Natural killer cell treated with Interleukin-12 subunit alpha and Interleukin-12 subunit beta and Interleukin-15 and Interleukin-18, amount 100 ng/mL, for 72 hours (primary cell): ENCODE measurements at regions not wholly inside any gene's neighbourhood (a gene's known extent, or its start where the extent isn't known, plus 50 kb on each side); places are given as distances from the start of the nearest gene placed in this dataset.

ENCODE experiments used
- ATAC-seq, 2 donors: fragments of 150-1000 bp; cut with Tn5 transposase in 1 of 2; sonication (Bioruptor Pico), chemical (Tn5 transposase) in 1 of 2; 2 replicates each; pipeline ENCODE4 v1.10.0; 2021
- DNase-seq: peaks from one replicate; pipeline ENCODE4 v3.0.0; 2022; ENCODE audit warnings: low spot score
- H3K27ac Mint-ChIP-seq, 2 donors: 1 replicate in 1 of 2; 2 replicates in 1 of 2; pipeline ENCODE4 v1.8.0; 2022; ENCODE audit warnings: mixed read lengths in 2 of 2, mild to moderate bottlenecking in 1 of 2, moderate library complexity in 1 of 2
- H3K27me3 Mint-ChIP-seq, 2 donors: 1 replicate in 1 of 2; 2 replicates in 1 of 2; pipeline ENCODE4 v1.8.0; 2022; ENCODE audit warnings: mixed read lengths in 2 of 2
- H3K36me3 Mint-ChIP-seq: one replicate; pipeline ENCODE4 v1.8.0; 2022; ENCODE audit warnings: mixed read lengths
- H3K4me1 Mint-ChIP-seq, 2 donors: 1 replicate in 1 of 2; 2 replicates in 1 of 2; pipeline ENCODE4 v1.8.0; 2022; ENCODE audit warnings: low read depth in 2 of 2, mixed read lengths in 2 of 2, mild to moderate bottlenecking in 1 of 2
- H3K4me3 Mint-ChIP-seq: one replicate; pipeline ENCODE4 v1.8.0; 2022; ENCODE audit warnings: mixed read lengths
- H3K9me3 Mint-ChIP-seq: 2 replicates; pipeline ENCODE4 v1.8.0; 2022; ENCODE audit warnings: mixed read lengths

DNA sequence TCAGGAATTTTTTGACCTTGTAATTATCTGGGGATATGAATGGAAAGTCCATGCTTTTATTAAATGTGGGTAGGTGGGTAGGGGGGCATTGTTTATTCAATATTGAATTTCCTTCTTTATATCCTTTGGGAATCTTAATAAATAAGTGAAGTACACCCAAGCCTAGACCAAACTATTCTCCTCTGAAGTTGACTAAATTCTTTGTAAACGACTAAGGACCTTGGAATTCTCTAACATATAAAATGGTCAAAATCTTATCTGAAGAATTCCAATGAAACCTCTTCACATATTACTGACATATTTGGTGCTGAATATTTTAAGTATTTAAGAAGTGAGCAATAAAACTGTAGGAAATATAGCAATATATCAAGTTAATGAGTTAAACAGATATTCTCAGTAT lies 1432.1 kb upstream of the GBE1 start:
- Mint-ChIP-seq H3K27ac (no peak overlapping the region), H3K4me1 (no peaks in the 10 kb centered on the region), H3K4me3 (no peak overlapping the region), H3K36me3 (peaks cover 5% of the 10 kb centered on the region), H3K9me3 (peaks cover 15% of the 10 kb centered on the region), H3K27me3 (no peaks in the 10 kb centered on the region)
- ATAC-seq (no peak), DNase-seq (no peak)

DNA sequence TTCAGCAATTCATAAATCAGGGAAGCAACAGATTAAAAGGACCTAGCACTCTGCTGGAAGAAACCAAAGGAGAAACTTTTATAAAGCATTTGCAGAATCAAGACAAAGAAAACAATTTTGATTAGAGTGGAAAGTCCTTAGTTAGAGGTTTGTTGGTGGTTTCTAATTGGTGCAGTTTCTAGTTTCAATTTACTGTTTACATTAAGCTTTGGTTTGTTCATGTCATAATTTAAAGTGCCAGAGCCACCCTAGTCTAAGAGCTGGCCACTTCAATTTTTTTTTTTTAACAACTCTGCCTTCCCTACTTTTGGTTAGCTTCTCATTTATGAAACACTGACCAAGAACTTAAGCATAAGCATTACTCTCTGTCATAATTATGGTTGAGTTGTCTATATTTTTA lies 1428.2 kb upstream of the GBE1 start:
- no peak overlapping the region for H3K27ac Mint-ChIP-seq
- H3K36me3 Mint-ChIP-seq, result peaks cover 5% of the 10 kb centered on the region
- H3K9me3 Mint-ChIP-seq, result peaks cover 11% of the 10 kb centered on the region
- no peaks in the 10 kb centered on the region for H3K27me3 Mint-ChIP-seq
- DNase-seq (no peak), ATAC-seq (no peak)
- H3K4me3 Mint-ChIP-seq, result no peak overlapping the region
- H3K4me1 Mint-ChIP-seq, result no peaks in the 10 kb centered on the region

DNA sequence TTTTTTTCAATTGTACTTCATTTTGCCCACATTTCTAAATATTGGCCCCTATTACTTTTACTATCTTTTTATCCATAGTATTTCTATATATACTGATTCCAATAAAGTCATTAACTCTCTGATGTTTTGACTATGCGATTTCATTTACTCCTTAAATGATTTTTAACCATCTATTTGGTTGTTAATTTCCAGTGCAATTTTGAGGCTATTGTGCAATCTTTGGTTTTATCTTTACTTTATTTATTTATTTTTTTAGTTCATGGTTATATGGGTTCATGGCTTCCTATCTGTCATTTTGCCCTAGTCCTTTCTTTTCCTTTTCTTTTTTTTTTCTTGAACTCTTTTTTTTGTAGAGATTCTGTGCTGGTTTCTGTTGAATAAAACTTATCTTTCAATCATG lies 1408.0 kb upstream of the GBE1 start:
- Mint-ChIP-seq H3K4me1 (no peaks in the 10 kb centered on the region), H3K27me3 (no peaks in the 10 kb centered on the region), H3K36me3 (peaks cover 6% of the 10 kb centered on the region), H3K9me3 (peaks cover 4% of the 10 kb centered on the region), H3K27ac (no peak overlapping the region), H3K4me3 (no peak overlapping the region)
- DNase-seq (no peak), ATAC-seq (no peak)

DNA sequence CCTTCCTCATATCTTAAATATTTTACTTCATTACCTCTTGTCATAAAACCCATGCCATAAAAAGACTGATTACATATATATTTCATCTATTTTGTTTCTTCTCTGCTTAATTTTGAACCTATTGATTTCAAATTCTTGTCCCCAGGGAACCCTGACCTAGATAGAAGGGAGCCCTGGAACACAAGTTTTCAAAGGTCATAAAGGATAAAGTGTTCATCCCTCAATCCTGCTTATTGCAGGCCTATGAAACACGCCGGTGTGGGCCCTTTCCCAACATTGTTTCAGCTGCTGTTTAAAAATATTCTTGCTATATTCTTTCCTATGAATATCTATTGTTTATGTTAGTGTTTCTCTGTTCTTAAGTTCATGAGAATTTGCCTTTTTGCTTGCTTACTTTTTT lies 1389.5 kb upstream of the GBE1 start:
- Mint-ChIP-seq H3K36me3 (peaks cover 14% of the 10 kb centered on the region), H3K4me3 (no peak overlapping the region), H3K4me1 (no peaks in the 10 kb centered on the region), H3K9me3 (peaks cover 26% of the 10 kb centered on the region), H3K27me3 (no peaks in the 10 kb centered on the region), H3K27ac (no peak overlapping the region)
- DNase-seq (no peak), ATAC-seq (no peak)

DNA sequence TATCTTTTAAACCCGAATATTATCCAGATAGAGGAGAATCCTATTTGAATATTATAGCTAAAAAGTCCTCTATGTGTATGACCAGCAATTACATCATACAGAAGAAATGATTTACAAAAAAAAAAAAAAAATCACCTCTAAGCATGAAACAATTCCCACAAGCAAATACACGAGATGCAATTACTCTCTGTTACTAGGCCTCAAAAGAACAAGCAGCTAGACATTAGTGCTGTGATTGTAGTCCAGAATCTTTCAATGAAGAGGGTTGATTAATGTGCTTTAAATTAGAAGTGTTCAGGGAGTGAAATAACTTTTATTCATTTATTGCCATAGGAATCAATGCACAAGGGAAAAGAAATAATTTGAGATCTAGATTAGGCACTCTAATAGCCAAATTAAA lies 1379.5 kb upstream of the GBE1 start:
- Mint-ChIP-seq H3K9me3 (peaks cover 21% of the 10 kb centered on the region), H3K36me3 (peaks cover 11% of the 10 kb centered on the region), H3K4me3 (no peak overlapping the region), H3K4me1 (no peaks in the 10 kb centered on the region), H3K27ac (no peak overlapping the region), H3K27me3 (no peaks in the 10 kb centered on the region)
- DNase-seq, result no peak
- no peak for ATAC-seq

DNA sequence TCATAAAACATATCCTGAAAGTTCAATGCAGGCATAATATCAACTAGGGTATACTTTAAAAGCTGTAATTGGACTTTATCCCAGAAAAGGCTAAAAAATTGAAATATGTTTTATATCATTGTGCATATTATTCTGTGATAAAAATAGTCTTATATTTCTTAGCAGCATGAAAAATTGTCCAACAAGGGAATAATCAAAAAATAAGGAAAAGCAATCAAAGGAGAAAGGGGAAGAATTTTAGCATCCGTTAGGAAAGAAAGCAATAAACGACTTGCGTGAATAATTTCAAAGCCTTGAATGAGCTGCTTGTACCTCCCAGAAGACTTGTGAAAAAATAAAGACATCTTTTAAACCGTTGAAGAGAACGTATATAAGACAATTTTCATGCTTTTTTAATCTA lies 1369.8 kb upstream of the GBE1 start:
- DNase-seq (no peak), ATAC-seq (no peak)
- Mint-ChIP-seq H3K36me3 (no peaks in the 10 kb centered on the region), H3K9me3 (peaks cover 3% of the 10 kb centered on the region), H3K4me1 (no peaks in the 10 kb centered on the region), H3K27me3 (no peaks in the 10 kb centered on the region), H3K27ac (no peak overlapping the region), H3K4me3 (no peak overlapping the region)

DNA sequence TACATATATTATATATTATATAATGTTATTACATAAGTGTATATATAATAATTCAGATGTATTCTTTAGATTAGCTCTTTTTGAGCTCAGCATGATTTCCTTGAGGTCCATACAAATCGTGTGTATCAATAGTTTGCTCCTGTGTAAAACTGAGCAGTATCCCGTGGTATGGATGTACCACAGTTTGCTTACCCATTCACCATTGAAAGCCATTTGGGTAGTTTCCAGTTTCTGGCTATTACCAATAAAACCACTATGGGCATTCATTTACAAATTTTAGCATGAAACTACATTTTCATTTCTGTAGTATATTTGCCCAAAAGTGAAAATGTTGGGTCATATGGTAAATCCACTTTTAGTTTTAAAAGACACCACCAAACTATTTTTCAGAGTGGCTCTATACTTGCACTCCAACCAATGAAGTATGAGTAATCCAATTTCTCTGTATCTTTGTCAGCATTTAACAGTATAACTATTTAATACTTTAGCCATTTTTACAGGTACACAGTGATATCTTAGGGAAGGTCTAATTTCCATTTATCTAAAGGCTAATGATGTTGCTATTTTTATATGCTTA lies 1361.4 kb upstream of the GBE1 start:
- peaks cover 10% of the 10 kb centered on the region for H3K9me3 Mint-ChIP-seq
- no peak overlapping the region for H3K4me3 Mint-ChIP-seq
- H3K36me3 Mint-ChIP-seq, result no peaks in the 10 kb centered on the region
- ATAC-seq, result no peak
- no peak overlapping the region for H3K27ac Mint-ChIP-seq
- no peak for DNase-seq
- H3K4me1 Mint-ChIP-seq, result no peaks in the 10 kb centered on the region
- H3K27me3 Mint-ChIP-seq, result no peaks in the 10 kb centered on the region

DNA sequence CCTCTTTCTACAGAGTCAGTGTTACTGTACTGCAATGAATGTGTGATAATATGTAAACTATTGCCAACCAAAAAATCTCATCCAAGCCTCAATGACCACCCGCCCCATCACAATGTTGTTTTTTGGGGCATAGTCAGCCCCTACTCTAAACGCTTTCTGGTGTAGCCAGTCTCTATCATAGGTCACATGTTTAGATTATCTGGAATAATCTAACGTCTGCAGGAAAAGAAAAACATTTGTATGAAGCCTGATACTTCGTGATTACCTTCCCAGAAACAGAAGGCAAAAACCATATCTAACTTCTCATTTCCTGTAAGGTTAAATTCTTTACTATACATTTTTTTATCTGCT lies 1331.8 kb upstream of the GBE1 start:
- no peak overlapping the region for H3K4me3 Mint-ChIP-seq
- no peaks in the 10 kb centered on the region for H3K27me3 Mint-ChIP-seq
- no peaks in the 10 kb centered on the region for H3K4me1 Mint-ChIP-seq
- H3K9me3 Mint-ChIP-seq, result peaks cover 6% of the 10 kb centered on the region
- no peak overlapping the region for H3K27ac Mint-ChIP-seq
- ATAC-seq (no peak), DNase-seq (no peak)
- no peaks in the 10 kb centered on the region for H3K36me3 Mint-ChIP-seq

DNA sequence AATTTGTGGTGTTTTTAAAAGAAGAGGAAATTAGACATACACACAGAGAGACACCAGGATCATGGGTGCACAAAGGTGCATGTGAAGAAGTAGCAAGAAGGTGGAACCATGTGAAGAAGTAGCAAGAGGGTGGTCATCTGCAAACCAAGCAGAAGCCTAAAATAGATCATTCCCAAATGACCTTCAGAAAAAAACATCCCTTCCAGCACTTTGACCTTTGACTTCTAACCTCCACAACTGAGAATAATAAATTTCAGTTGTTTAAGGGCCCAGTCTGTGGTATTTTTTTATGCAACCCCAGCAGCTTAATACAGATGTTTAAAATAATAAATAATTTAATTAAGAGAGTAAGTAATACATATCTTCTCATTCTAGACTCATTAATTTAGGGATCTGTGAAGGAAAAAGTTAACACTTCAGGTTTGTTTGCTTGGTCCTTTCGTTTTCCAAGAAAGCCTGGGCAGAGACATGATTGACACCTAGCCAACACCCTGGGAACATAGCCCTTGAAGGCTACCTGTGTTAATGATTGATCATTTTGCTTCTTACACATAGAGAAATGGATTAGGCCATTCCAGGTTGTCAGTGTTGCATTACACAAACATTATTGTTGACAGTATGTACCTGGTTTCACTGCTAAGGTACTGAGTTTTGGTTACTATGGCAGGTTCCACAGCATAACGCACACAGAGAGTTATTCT lies 1331.2 kb upstream of the GBE1 start:
- Mint-ChIP-seq H3K9me3 (peaks cover 6% of the 10 kb centered on the region), H3K27ac (no peak overlapping the region), H3K4me3 (no peak overlapping the region), H3K36me3 (no peaks in the 10 kb centered on the region), H3K4me1 (no peaks in the 10 kb centered on the region), H3K27me3 (no peaks in the 10 kb centered on the region)
- ATAC-seq (no peak), DNase-seq (no peak)

DNA sequence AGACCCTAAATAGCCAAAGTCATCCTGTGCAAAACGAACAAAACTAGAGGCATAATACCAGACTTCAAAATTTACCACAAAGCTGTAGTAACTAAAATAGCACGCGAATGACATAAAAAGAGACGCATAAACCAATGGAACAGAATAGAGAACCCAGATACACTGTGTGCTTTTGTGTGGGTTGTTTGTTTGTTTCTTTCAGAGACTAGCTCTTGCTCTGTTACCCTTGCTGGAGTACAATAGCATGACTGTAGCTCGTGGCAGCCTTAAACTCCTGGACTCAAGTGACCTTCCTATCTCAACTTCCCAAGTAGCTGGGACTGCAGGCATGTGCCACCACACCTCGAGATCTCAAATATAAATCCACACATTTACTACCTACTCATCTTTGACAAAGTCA lies 1314.6 kb upstream of the GBE1 start:
- Mint-ChIP-seq H3K9me3 (peaks cover 18% of the 10 kb centered on the region), H3K36me3 (no peaks in the 10 kb centered on the region), H3K4me1 (no peaks in the 10 kb centered on the region), H3K4me3 (no peak overlapping the region), H3K27me3 (no peaks in the 10 kb centered on the region), H3K27ac (no peak overlapping the region)
- ATAC-seq, result no peak
- DNase-seq, result no peak

DNA sequence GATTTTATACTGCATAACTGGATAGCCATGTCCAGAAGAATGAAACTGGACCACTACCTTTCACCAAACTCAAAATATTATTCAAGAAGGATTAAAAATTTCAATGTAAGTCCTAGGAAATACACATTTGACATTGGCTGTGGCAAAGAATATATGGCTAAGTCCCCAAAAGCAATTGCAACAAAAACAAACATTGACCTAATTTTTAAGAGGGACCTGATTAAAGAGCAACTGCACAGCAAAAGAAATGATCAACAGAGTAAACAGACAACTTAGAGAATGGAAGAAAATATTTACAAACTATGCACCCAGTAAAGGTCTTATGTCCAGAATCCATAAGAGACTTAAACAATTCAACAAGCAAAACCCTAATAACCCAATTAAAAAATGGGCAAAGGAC lies 1313.0 kb upstream of the GBE1 start:
- Mint-ChIP-seq H3K36me3 (no peaks in the 10 kb centered on the region), H3K4me3 (no peak overlapping the region), H3K9me3 (peaks cover 15% of the 10 kb centered on the region), H3K27ac (no peak overlapping the region), H3K27me3 (no peaks in the 10 kb centered on the region), H3K4me1 (no peaks in the 10 kb centered on the region)
- DNase-seq (no peak), ATAC-seq (no peak)

DNA sequence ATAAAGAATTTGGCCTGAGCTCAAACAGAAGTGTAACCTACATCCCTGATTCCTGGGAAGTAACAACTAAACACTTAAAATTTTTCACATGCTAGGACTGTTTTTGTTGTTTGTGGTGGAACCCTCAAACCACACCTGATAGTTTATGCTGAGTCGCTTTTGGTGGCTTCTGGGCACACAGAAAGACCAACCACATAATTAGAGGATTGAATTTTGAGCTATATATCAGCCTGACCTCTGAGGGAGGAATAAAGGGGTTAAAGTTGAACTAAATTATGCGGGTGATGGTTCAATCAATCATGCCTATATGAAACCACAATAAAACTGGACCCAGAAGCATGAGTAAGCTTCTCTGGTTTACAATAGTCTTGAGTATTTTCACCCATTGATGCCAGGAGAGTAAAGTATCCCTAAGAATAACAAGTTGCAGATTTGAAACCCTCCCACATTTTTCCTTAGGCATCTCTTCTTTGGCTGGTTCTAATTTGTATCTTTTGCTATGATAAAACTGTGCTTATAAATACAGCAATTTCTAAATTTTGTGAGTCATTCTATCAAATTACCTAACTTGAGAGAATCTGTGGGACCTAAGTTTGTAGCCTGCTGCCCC lies 1304.5 kb upstream of the GBE1 start:
- ATAC-seq, result no peak
- Mint-ChIP-seq H3K36me3 (peaks cover 4% of the 10 kb centered on the region), H3K4me1 (no peaks in the 10 kb centered on the region), H3K27me3 (no peaks in the 10 kb centered on the region), H3K4me3 (no peak overlapping the region), H3K27ac (no peak overlapping the region), H3K9me3 (peaks cover 13% of the 10 kb centered on the region)
- DNase-seq, result no peak

DNA sequence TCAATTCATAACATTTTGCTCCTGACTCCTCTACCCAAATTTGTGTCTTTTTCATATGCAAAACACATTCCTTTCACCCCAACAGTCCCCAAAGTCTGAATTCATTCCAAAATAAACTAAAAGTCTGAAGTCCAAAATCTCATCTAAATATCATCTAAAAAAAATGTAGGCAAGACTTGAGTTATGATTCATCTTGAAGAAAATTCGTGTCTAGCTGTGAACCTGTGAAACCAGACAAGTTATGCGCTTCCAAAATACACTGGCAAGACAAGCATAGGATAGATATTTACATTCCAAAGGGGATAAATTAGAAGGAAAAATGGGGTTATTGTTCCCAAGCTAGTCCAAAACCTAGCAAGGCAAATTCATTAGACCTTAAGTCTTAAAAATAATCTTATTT lies 1302.0 kb upstream of the GBE1 start:
- no peak overlapping the region for H3K4me3 Mint-ChIP-seq
- no peaks in the 10 kb centered on the region for H3K27me3 Mint-ChIP-seq
- H3K4me1 Mint-ChIP-seq, result no peaks in the 10 kb centered on the region
- peaks cover 16% of the 10 kb centered on the region for H3K9me3 Mint-ChIP-seq
- peaks cover 4% of the 10 kb centered on the region for H3K36me3 Mint-ChIP-seq
- no peak for DNase-seq
- no peak overlapping the region for H3K27ac Mint-ChIP-seq
- no peak for ATAC-seq

DNA sequence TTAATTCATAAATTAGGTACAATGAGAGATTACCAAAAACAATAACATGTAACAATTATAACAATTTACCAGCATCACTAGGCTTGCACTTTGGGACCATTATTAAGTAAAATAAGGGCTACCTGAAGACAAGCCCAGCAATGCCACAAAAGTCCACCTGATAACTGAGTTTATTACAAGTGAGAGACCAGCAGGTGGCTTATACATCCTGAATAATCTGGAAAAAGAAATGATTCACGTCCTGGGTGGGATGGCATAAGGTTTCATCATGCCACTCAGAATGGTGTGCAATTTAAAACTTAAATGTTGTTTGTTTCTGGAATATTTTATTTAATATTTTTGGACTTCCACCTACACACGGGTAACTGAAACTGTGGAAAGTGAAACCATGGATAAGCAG lies 1287.1 kb upstream of the GBE1 start:
- no peaks in the 10 kb centered on the region for H3K4me1 Mint-ChIP-seq
- no peak for DNase-seq
- H3K4me3 Mint-ChIP-seq, result no peak overlapping the region
- no peaks in the 10 kb centered on the region for H3K36me3 Mint-ChIP-seq
- no peaks in the 10 kb centered on the region for H3K27me3 Mint-ChIP-seq
- no peak for ATAC-seq
- H3K27ac Mint-ChIP-seq, result no peak overlapping the region
- peaks cover 8% of the 10 kb centered on the region for H3K9me3 Mint-ChIP-seq

DNA sequence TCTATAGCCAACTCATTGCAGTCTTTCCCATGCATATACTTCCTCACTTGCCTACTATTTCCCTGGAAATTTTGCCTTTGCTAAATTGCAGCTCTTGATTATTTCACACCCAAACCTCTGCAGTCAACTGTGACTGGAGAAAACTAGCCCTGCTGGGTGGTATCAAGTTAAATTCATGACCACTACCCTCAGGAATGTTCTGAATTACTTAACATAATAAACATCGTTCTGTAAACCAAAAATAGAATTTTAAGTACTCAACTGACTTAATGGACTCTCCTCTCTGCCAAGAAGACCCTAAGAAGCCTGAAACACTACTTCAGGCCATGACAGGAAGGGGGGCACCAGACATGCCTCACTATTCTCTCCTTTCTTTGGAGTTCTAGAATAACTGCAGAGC lies 1278.0 kb upstream of the GBE1 start:
- H3K4me1 Mint-ChIP-seq, result no peaks in the 10 kb centered on the region
- DNase-seq (no peak), ATAC-seq (no peak)
- peaks cover 8% of the 10 kb centered on the region for H3K36me3 Mint-ChIP-seq
- H3K9me3 Mint-ChIP-seq, result peaks cover 12% of the 10 kb centered on the region
- no peaks in the 10 kb centered on the region for H3K27me3 Mint-ChIP-seq
- no peak overlapping the region for H3K4me3 Mint-ChIP-seq
- H3K27ac Mint-ChIP-seq, result no peak overlapping the region
